ENCODE measurements at regions not wholly inside any gene's neighbourhood (a gene's known extent, or its start where the extent isn't known, plus 50 kb on each side); places are given as distances from the start of the nearest gene placed in this dataset.

GRCh38 chr15:49706805-49707204 lies 86.0 kb downstream of the DTWD1 start:
- no peak overlapping the region for H3K4me3 ChIP-seq (replicated peaks; ENCODE audit: low read depth, low read length)
- no peak for TF ChIP-seq CTCF (IDR thresholded peaks at IDR 0.05; ENCODE audit: low read length, missing control alignments)
- no peak for DNase-seq (ENCODE audit: low read depth)

- no peak for TF ChIP-seq CTCF (IDR thresholded peaks at IDR 0.05; ENCODE audit: low read length, missing control alignments)
- DNase-seq (ENCODE audit: low read depth): no peak
- H3K4me3 ChIP-seq (replicated peaks; ENCODE audit: low read depth, low read length): no peak overlapping the region
These were observed 86.8 kb downstream of the DTWD1 start for GRCh38 chr15:49707598-49707997.

GRCh38 chr15:49709646-49710214 lies 88.9 kb downstream of the DTWD1 start:
- no peak for DNase-seq (ENCODE audit: low read depth)
- no peak for TF ChIP-seq CTCF (IDR thresholded peaks at IDR 0.05; ENCODE audit: low read length, missing control alignments)
- H3K4me3 ChIP-seq (replicated peaks; ENCODE audit: low read depth, low read length): no peak overlapping the region

- no peak for DNase-seq (ENCODE audit: low read depth)
- no peak for TF ChIP-seq CTCF (IDR thresholded peaks at IDR 0.05; ENCODE audit: low read length, missing control alignments)
- no peak overlapping the region for H3K4me3 ChIP-seq (replicated peaks; ENCODE audit: low read depth, low read length)
These were observed 91.3 kb downstream of the DTWD1 start for GRCh38 chr15:49712162-49712561.

- DNase-seq (ENCODE audit: low read depth): no peak
- no peak overlapping the region for H3K4me3 ChIP-seq (replicated peaks; ENCODE audit: low read depth, low read length)
- no peak for TF ChIP-seq CTCF (IDR thresholded peaks at IDR 0.05; ENCODE audit: low read length, missing control alignments)
These were observed 92.1 kb downstream of the DTWD1 start for GRCh38 chr15:49712846-49713450.

- H3K4me3 ChIP-seq (replicated peaks; ENCODE audit: low read depth, low read length): no peak overlapping the region
- DNase-seq (ENCODE audit: low read depth): no peak
- TF ChIP-seq CTCF (IDR thresholded peaks at IDR 0.05; ENCODE audit: low read length, missing control alignments): no peak
These were observed 94.4 kb downstream of the DTWD1 start for GRCh38 chr15:49715211-49715610.

- no peak for DNase-seq (ENCODE audit: low read depth)
- no peak for TF ChIP-seq CTCF (IDR thresholded peaks at IDR 0.05; ENCODE audit: low read length, missing control alignments)
- H3K4me3 ChIP-seq (replicated peaks; ENCODE audit: low read depth, low read length): no peak overlapping the region
These were observed 94.9 kb downstream of the DTWD1 start for GRCh38 chr15:49715701-49716100.
